Skeletal muscle tissue (tissue), 3 donors: ENCODE measurements at regions not wholly inside any gene's neighbourhood (a gene's known extent, or its start where the extent isn't known, plus 50 kb on each side); places are given as distances from the start of the nearest gene placed in this dataset.
A peak's percentile ranks its signal among the peaks of the same experiment; 100 is the strongest.

Source experiments
- H3K27ac ChIP-seq: one replicate; pipeline ENCODE4 v1.7.0; 2013; ENCODE audit warnings: mild to moderate bottlenecking, low read depth, low read length, inconsistent platforms
- H3K27me3 ChIP-seq, 3 donors: one replicate each; pipeline ENCODE4 v1.7.0; 2013; ENCODE audit warnings: low read length in 3 of 3; ENCODE audit not compliant: control insufficient read depth in 3 of 3, insufficient read depth in 3 of 3
- H3K36me3 ChIP-seq, 3 donors: one replicate each; pipeline ENCODE4 v1.7.0; 2013; ENCODE audit warnings: low read length in 3 of 3; ENCODE audit not compliant: control insufficient read depth in 3 of 3, insufficient read depth in 3 of 3
- H3K4me1 ChIP-seq, 3 donors: one replicate each; pipeline ENCODE4 v1.7.0; 2013; ENCODE audit warnings: low read length in 3 of 3, mild to moderate bottlenecking in 3 of 3; ENCODE audit not compliant: control insufficient read depth in 3 of 3, insufficient read depth in 3 of 3
- H3K4me3 ChIP-seq, 3 donors: one replicate each; pipeline ENCODE4 v1.7.0; 2013; ENCODE audit warnings: low read length in 3 of 3
- H3K9ac ChIP-seq, 3 donors: one replicate each; pipeline ENCODE4 v1.7.0; 2013; ENCODE audit warnings: low read length in 3 of 3, mild to moderate bottlenecking in 3 of 3, moderate library complexity in 2 of 3, low read depth in 1 of 3
- H3K9me3 ChIP-seq, 3 donors: one replicate each; pipeline ENCODE4 v1.7.0; 2013; ENCODE audit warnings: low read length in 3 of 3; ENCODE audit not compliant: control insufficient read depth in 3 of 3
- donor health status: Osteomylitis.

DNA sequence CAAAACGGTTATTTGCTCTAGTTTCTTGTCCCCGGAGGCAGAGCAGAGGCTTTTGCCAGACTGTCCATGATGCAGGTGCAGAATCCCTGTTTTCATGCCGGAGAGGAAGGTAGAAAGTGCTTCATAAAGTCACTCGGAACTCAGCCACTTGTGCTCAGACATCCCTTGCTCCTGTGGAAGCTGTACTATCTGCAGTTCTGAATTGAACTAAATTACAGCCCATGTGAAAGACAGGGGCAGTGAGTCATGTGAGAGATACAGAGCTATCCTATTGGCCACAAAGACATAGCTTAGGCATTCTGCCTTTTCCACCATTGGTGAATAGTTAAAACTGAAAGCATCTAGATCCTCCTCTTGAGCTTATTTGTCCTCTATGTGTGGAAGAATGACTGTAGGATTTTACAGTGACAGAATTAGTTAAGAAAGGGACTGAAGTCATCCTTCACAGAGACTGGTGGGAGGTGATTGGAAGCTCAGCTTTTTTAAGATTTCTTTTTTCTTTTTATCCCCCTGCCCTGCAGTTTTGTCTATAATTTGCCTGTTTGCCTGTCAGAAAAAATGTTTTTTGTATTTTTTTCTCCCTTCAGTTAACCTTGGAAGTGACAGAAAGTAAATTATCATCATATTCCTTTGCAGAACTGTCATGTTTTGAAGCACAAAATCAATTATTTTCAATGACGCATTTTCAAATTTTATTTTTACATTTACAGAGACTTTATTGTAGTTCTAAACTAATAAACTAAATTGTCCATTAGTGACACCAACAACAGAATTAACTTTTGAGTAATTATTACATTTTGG, 298.6 kb downstream of the PTPRC start:
- Histone ChIP-seq H3K4me3 (peak overlapping the region; percentile 65 to 91 (median 75)), H3K36me3 (no peaks in the 10 kb centered on the region), H3K27me3 (no peaks in the 10 kb centered on the region), H3K9me3 (no peaks in the 10 kb centered on the region), H3K4me1 (peaks cover 2 to 12% (median 9%) of the 10 kb centered on the region in 3 donors), H3K9ac (peak overlapping the region; percentile 58 to 81 (median 73)), H3K27ac (peak overlapping the region; percentile 61)

- Histone ChIP-seq H3K4me1 (peaks cover 2 to 12% (median 9%) of the 10 kb centered on the region in 3 donors), H3K9me3 (no peaks in the 10 kb centered on the region), H3K36me3 (no peaks in the 10 kb centered on the region), H3K27ac (no peak overlapping the region), H3K4me3 (no peak overlapping the region), H3K27me3 (no peaks in the 10 kb centered on the region), H3K9ac (no peak overlapping the region)
Observed at GRCh38 chr1:198939286-198939685, 300.4 kb downstream of the PTPRC start.

DNA sequence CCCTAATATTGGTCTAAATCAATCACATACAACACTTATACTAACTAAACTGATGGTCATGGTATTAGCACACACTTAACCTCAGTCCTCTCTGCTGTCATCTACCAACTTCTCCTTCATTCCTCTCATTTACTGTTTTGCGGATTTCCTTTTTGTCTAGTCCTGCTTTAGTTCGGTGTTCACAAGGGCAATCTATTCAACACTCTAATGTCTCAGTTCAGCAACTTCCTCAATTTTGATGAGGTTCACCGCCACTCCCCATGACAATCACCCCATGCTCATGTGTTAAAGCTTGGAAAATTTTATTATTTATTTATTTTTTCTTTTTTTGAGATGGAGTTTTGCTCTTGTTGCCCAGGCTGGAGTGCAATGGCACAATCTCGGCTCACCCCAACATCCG, 301.1 kb downstream of the PTPRC start:
- Histone ChIP-seq H3K9ac (no peak overlapping the region), H3K4me3 (no peak overlapping the region), H3K27ac (no peak overlapping the region), H3K4me1 (peaks cover 2 to 9% (median 6%) of the 10 kb centered on the region in 3 donors), H3K36me3 (no peaks in the 10 kb centered on the region), H3K27me3 (no peaks in the 10 kb centered on the region), H3K9me3 (no peaks in the 10 kb centered on the region)

GRCh38 chr1:198942466-198942865, 303.6 kb downstream of the PTPRC start:
- Histone ChIP-seq H3K4me1 (no peaks in the 10 kb centered on the region), H3K4me3 (no peak overlapping the region), H3K9ac (no peak overlapping the region), H3K9me3 (no peaks in the 10 kb centered on the region), H3K27me3 (no peaks in the 10 kb centered on the region), H3K36me3 (no peaks in the 10 kb centered on the region), H3K27ac (no peak overlapping the region)

- no peak overlapping the region for H3K4me3 ChIP-seq
- H3K9ac ChIP-seq = no peak overlapping the region
- H3K9me3 ChIP-seq = no peaks in the 10 kb centered on the region
- H3K36me3 ChIP-seq = no peaks in the 10 kb centered on the region
- H3K27me3 ChIP-seq = no peaks in the 10 kb centered on the region
- no peak overlapping the region for H3K27ac ChIP-seq
- H3K4me1 ChIP-seq = no peaks in the 10 kb centered on the region
Observed at GRCh38 chr1:198943484-198944187, 304.8 kb downstream of the PTPRC start.

DNA sequence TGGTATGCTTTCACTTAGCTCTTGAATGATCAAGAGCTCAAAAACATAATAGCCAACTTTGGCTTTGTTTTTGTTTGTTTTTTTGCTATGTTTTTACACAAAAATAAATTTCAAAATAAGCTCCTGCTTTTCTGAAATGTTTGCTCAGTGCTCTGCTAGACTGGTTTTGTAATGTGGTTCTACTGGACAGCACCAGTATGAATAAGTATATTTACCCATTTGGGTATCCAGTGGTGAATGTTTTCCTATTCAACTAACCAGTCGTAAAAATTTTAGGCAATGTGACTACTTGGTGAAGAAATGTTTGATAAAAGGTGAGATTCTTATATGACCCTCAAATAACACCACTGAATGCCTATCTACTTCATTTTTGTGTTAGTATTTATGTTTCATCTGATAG, 308.6 kb downstream of the PTPRC start:
- Histone ChIP-seq H3K9ac (no peak overlapping the region), H3K9me3 (no peaks in the 10 kb centered on the region), H3K4me1 (no peaks in the 10 kb centered on the region), H3K27ac (no peak overlapping the region), H3K36me3 (no peaks in the 10 kb centered on the region), H3K4me3 (no peak overlapping the region), H3K27me3 (no peaks in the 10 kb centered on the region)

DNA sequence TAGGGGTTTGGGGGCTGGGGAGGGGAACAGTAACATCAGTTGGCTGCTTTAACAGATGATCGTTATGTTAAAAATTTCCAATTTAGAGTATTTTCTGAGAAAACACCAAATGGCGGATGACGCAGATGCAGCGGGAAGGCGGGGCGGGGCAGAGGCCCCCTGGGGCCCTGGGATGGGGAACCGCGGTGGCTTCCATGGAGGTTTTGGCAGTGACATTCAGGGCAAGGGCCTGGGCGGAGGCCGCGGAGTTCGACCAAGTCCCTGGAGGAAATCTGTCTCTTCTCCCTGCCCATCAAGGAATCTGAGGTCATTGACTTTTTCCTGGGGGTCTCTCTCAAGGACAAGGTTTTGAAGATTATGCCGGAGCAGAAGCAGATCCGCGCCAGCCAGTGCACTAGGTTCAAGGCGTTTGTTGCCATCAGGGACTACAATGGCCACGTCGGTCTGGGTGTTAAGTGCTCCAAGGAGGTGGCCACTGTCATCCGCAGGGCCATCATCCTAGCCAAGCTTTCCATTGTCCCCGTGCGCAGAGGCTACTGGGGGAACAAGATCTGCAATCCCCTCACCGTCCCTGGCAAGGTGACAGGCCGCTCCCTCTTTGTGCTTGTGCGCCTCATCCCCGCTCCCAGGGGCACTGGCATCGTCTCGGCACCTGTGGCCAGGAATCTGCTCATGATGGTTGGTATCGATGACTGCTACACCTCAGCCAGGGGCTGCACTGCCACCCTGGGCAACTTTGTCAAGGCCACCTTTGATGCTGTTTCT, 310.2 kb downstream of the PTPRC start:
- no peak overlapping the region for H3K4me3 ChIP-seq
- no peaks in the 10 kb centered on the region for H3K4me1 ChIP-seq
- H3K27ac ChIP-seq = no peak overlapping the region
- no peaks in the 10 kb centered on the region for H3K36me3 ChIP-seq
- no peaks in the 10 kb centered on the region for H3K27me3 ChIP-seq
- no peaks in the 10 kb centered on the region for H3K9me3 ChIP-seq
- H3K9ac ChIP-seq = no peak overlapping the region

GRCh38 chr1:198950036-198950435, 311.2 kb downstream of the PTPRC start:
- Histone ChIP-seq H3K9me3 (peaks cover 0 to 3% (median 0%) of the 10 kb centered on the region in 3 donors), H3K27me3 (no peaks in the 10 kb centered on the region), H3K27ac (no peak overlapping the region), H3K4me1 (no peaks in the 10 kb centered on the region), H3K9ac (no peak overlapping the region), H3K4me3 (no peak overlapping the region), H3K36me3 (no peaks in the 10 kb centered on the region)

GRCh38 chr1:198955085-198955484, 316.2 kb downstream of the PTPRC start:
- Histone ChIP-seq H3K4me1 (no peaks in the 10 kb centered on the region), H3K4me3 (no peak overlapping the region), H3K36me3 (no peaks in the 10 kb centered on the region), H3K9me3 (peaks cover 0 to 3% (median 0%) of the 10 kb centered on the region in 3 donors), H3K27me3 (no peaks in the 10 kb centered on the region), H3K9ac (no peak overlapping the region), H3K27ac (no peak overlapping the region)

- H3K9ac ChIP-seq = no peak overlapping the region
- H3K36me3 ChIP-seq = no peaks in the 10 kb centered on the region
- H3K27me3 ChIP-seq = no peaks in the 10 kb centered on the region
- H3K4me3 ChIP-seq = no peak overlapping the region
- no peaks in the 10 kb centered on the region for H3K4me1 ChIP-seq
- H3K27ac ChIP-seq = no peak overlapping the region
- H3K9me3 ChIP-seq = peaks cover 0 to 3% (median 0%) of the 10 kb centered on the region in 3 donors
Observed at GRCh38 chr1:198957044-198957443, 318.2 kb downstream of the PTPRC start.
